BLaER1 treated with 17β-estradiol and CSF1 and Interleukin-3, amounts not matched to agents 10 nM and 100 nM (cell line): ENCODE measurements at regions not wholly inside any gene's neighbourhood (a gene's known extent, or its start where the extent isn't known, plus 50 kb on each side); places are given as distances from the start of the nearest gene placed in this dataset.

ENCODE experiments used
- H3K27ac ChIP-seq, 11 experiments: shearing (Covaris generic); formaldehyde crosslinking; 2 replicates each; pipeline ENCODE4 v1.8.1; 2022
- H3K27me3 ChIP-seq, 11 experiments: shearing (Covaris generic); formaldehyde crosslinking; 2 replicates each; pipeline ENCODE4 v1.8.1; 2022
- H3K36me3 ChIP-seq, 11 experiments: shearing (Covaris generic); formaldehyde crosslinking; 2 replicates each; pipeline ENCODE4 v1.8.1; 2022
- H3K4me1 ChIP-seq, 10 experiments: shearing (Covaris generic); formaldehyde crosslinking; 2 replicates each; pipeline ENCODE4 v1.8.1; 2022
- H3K4me2 ChIP-seq, 11 experiments: shearing (Covaris generic); formaldehyde crosslinking; 2 replicates each; pipeline ENCODE4 v1.8.1; 2022
- H3K4me3 ChIP-seq, 10 experiments: shearing (Covaris generic); formaldehyde crosslinking; 2 replicates each; pipeline ENCODE4 v1.8.1; 2022
- H3K9ac ChIP-seq, 11 experiments: shearing (Covaris generic); formaldehyde crosslinking; 2 replicates each; pipeline ENCODE4 v1.8.1; 2022
- H3K9me3 ChIP-seq, 11 experiments: shearing (Covaris generic); formaldehyde crosslinking; replicated peaks in 1 of 11; 2 replicates each; pipeline ENCODE4 v1.8.1; 2022
- H4K20me1 ChIP-seq, 11 experiments: shearing (Covaris generic); formaldehyde crosslinking; 2 replicates each; pipeline ENCODE4 v1.8.1; 2022
- Cebpa-rat ChIP-seq, 11 experiments: shearing (Covaris generic); IDR thresholded peaks; 2 replicates each; pipeline ENCODE4 v1.8.1; 2022

- TF ChIP-seq Cebpa-rat (IDR thresholded peaks at IDR 0.05): no peak
- no peak overlapping the region for H3K4me2 ChIP-seq
- no peaks in the 10 kb centered on the region for H3K27me3 ChIP-seq
- H3K4me3 ChIP-seq: no peak overlapping the region
- H3K4me1 ChIP-seq: peaks cover 0 to 13% (median 4%) of the 10 kb centered on the region in 10 experiments; a peak in 6 of 20 replicates
- peaks cover 0 to 16% (median 8%) of the 10 kb centered on the region in 11 experiments; a peak in 7 of 22 replicates for H3K9me3 ChIP-seq
- no peak overlapping the region for H3K27ac ChIP-seq
- H4K20me1 ChIP-seq: no peaks in the 10 kb centered on the region
- no peak overlapping the region for H3K9ac ChIP-seq
- H3K36me3 ChIP-seq: no peaks in the 10 kb centered on the region
Observed at GRCh38 chr4:19850909-19851308, 400.8 kb upstream of the SLIT2 start.

DNA sequence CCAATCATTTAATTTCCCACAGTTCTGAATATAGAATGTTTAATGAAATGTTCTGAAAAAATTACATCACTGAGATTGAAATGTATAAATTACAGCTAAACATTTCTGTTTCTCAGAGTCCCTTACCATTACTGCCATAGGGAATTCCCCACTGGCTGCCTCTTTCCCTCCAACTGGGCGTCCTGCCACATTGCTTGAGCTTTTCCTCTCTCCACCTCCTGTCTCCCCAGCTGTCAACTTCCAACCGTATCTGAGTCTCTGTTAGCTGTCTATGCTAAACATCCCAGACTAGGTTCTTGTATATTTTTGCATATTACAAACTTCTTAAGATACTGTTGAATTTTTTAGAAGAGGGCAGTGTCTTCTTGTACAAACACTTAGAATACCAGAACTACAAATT lies 407.3 kb upstream of the SLIT2 start:
- TF ChIP-seq Cebpa-rat (IDR thresholded peaks at IDR 0.05): no peak
- Histone ChIP-seq H3K36me3 (no peaks in the 10 kb centered on the region), H3K9ac (no peak overlapping the region)

GRCh38 chr4:19842471-19842870 lies 409.2 kb upstream of the SLIT2 start:
- Histone ChIP-seq H3K27ac (no peak overlapping the region), H3K9ac (no peak overlapping the region), H3K27me3 (no peaks in the 10 kb centered on the region), H4K20me1 (no peaks in the 10 kb centered on the region), H3K4me2 (no peak overlapping the region), H3K36me3 (no peaks in the 10 kb centered on the region), H3K9me3 (no peaks in the 10 kb centered on the region), H3K4me1 (no peaks in the 10 kb centered on the region), H3K4me3 (no peak overlapping the region)
- TF ChIP-seq Cebpa-rat (IDR thresholded peaks at IDR 0.05): no peak

More for the DNA sequence above, 407.3 kb upstream of the SLIT2 start:
- no peak overlapping the region for H3K27ac ChIP-seq
- H3K4me2 ChIP-seq: no peak overlapping the region
- no peaks in the 10 kb centered on the region for H3K27me3 ChIP-seq
- H3K4me1 ChIP-seq: no peaks in the 10 kb centered on the region
- H3K9me3 ChIP-seq: no peaks in the 10 kb centered on the region
- no peak overlapping the region for H3K4me3 ChIP-seq
- H4K20me1 ChIP-seq: no peaks in the 10 kb centered on the region

- no peak overlapping the region for H3K4me3 ChIP-seq
- H3K4me2 ChIP-seq: no peak overlapping the region
- no peak for TF ChIP-seq Cebpa-rat (IDR thresholded peaks at IDR 0.05)
- H4K20me1 ChIP-seq: no peaks in the 10 kb centered on the region
- peaks cover 0 to 6% (median 0%) of the 10 kb centered on the region in 11 experiments; a peak in 2 of 22 replicates for H3K9me3 ChIP-seq
- no peaks in the 10 kb centered on the region for H3K4me1 ChIP-seq
- no peaks in the 10 kb centered on the region for H3K27me3 ChIP-seq
- H3K36me3 ChIP-seq: no peaks in the 10 kb centered on the region
- no peak overlapping the region for H3K9ac ChIP-seq
- no peak overlapping the region for H3K27ac ChIP-seq
Observed at GRCh38 chr4:19838858-19839257, 412.8 kb upstream of the SLIT2 start.

DNA sequence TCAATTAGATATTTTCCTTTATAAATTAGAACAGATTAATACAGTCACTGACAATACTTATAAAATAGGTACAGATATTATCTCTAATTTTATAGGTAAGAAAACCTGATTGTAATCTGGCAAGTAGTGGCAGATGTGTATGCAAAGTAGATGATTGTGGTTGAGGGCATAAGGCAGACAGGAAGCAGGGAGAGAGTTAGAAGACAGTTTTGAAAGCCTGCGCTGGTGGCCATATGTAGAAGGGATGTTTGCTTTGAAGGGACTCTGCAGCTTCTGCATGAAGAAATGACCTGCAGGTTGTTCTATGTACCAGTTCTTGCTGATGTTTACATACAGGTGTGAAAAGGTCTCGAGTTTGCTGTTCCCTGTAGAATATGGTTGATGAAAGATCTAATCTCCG lies 416.3 kb upstream of the SLIT2 start:
- Histone ChIP-seq H3K4me3 (no peak overlapping the region), H4K20me1 (no peaks in the 10 kb centered on the region), H3K36me3 (no peaks in the 10 kb centered on the region), H3K4me1 (no peaks in the 10 kb centered on the region), H3K4me2 (no peak overlapping the region), H3K27me3 (no peaks in the 10 kb centered on the region), H3K9me3 (peaks cover 0 to 6% (median 0%) of the 10 kb centered on the region in 11 experiments; a peak in 2 of 22 replicates), H3K27ac (no peak overlapping the region), H3K9ac (no peak overlapping the region)
- no peak for TF ChIP-seq Cebpa-rat (IDR thresholded peaks at IDR 0.05)

DNA sequence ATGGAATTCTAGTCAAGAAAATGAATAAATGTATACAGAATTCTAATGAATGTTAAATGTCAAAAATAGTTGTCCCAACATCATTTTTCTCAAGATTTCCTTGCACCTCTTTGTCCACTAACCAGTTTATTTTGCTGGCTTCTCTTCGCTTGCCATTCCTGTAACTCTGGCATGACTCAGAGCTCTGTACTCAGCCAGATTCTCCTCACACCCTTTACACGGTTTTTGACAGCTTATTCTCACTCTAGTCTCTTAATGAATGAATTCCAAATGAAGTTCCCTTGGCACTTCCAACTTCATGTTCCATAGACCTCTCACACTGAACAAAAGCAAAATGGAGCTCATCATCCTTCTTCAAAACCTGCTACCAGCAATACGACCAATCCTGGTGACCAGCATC lies 419.3 kb upstream of the SLIT2 start:
- Histone ChIP-seq H3K4me2 (no peak overlapping the region), H3K27ac (no peak overlapping the region), H3K4me3 (no peak overlapping the region), H3K9me3 (peaks cover 0 to 6% (median 0%) of the 10 kb centered on the region in 11 experiments; a peak in 2 of 22 replicates), H3K9ac (no peak overlapping the region), H4K20me1 (no peaks in the 10 kb centered on the region), H3K27me3 (no peaks in the 10 kb centered on the region), H3K4me1 (peaks cover 0 to 9% (median 0%) of the 10 kb centered on the region in 10 experiments; a peak in 7 of 20 replicates), H3K36me3 (no peaks in the 10 kb centered on the region)
- no peak for TF ChIP-seq Cebpa-rat (IDR thresholded peaks at IDR 0.05)

DNA sequence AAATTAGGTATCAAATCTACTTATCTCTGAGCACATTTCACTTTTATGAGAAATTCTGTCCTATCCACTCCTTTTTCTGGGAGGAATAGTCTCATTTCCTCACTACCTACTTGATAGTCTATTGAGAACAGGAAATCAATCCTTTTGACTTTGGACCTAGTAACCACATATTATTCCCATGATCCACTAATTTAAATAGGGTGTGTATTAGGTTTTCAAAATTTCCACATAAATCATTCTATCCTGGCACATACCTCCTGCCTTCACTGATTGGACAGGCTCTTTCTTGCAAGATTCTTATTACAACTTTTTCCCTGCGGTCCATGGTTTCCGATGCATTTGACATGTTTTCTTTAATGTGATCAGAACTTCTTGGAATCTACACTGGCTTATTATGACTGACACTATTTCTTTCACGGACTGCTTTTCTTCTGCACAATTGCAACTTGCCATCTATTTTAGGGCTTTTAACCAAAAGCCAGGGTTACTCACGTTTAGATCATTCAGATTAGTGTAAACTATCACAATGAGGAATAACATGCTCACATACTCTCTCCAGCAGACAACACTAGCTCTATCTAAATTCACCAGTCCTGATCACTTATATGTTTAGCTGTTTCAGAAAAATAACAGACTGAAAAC lies 419.9 kb upstream of the SLIT2 start:
- H3K27me3 ChIP-seq: no peaks in the 10 kb centered on the region
- no peak for TF ChIP-seq Cebpa-rat (IDR thresholded peaks at IDR 0.05)
- H3K27ac ChIP-seq: no peak overlapping the region
- H3K4me3 ChIP-seq: no peak overlapping the region
- H3K4me1 ChIP-seq: peaks cover 0 to 9% (median 0%) of the 10 kb centered on the region in 10 experiments; a peak in 7 of 20 replicates
- peaks cover 0 to 6% (median 0%) of the 10 kb centered on the region in 11 experiments; a peak in 2 of 22 replicates for H3K9me3 ChIP-seq
- no peaks in the 10 kb centered on the region for H4K20me1 ChIP-seq
- H3K36me3 ChIP-seq: no peaks in the 10 kb centered on the region
- no peak overlapping the region for H3K4me2 ChIP-seq
- H3K9ac ChIP-seq: no peak overlapping the region

DNA sequence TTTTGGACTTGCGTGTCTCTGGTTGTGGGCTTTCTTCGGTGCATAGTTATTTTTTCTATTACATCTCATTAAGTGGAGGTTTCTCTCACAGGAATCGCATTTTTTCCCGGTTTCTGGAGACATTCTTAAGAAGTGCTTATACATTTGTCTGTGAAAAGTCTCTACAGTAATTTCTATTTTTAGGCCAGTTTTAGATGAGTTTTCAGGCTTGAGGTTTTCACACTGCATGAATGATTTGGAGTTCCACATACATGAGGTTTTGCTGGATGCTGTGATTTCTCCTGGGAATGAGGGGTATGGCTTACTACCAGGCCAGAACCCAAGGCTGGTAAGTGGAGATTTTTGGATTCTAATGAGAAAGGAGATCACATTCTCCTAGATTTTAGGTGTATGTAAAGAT lies 422.6 kb upstream of the SLIT2 start:
- Histone ChIP-seq H3K36me3 (no peaks in the 10 kb centered on the region), H3K4me1 (peaks cover 0 to 9% (median 0%) of the 10 kb centered on the region in 10 experiments; a peak in 7 of 20 replicates), H3K27me3 (no peaks in the 10 kb centered on the region), H3K4me3 (no peak overlapping the region), H3K9me3 (no peaks in the 10 kb centered on the region), H3K4me2 (peak overlapping the region in 3 of 11 experiments; percentile 21 to 46 (median 26); a peak in 4 of 22 replicates), H3K27ac (no peak overlapping the region), H3K9ac (no peak overlapping the region), H4K20me1 (no peaks in the 10 kb centered on the region)
- TF ChIP-seq Cebpa-rat (IDR thresholded peaks at IDR 0.05): no peak

- H3K9ac ChIP-seq: no peak overlapping the region
- no peak overlapping the region for H3K4me2 ChIP-seq
- no peaks in the 10 kb centered on the region for H3K36me3 ChIP-seq
- H3K4me1 ChIP-seq: peaks cover 0 to 3% (median 0%) of the 10 kb centered on the region in 10 experiments; a peak in 4 of 20 replicates
- TF ChIP-seq Cebpa-rat (IDR thresholded peaks at IDR 0.05): no peak
- no peaks in the 10 kb centered on the region for H3K9me3 ChIP-seq
- H4K20me1 ChIP-seq: no peaks in the 10 kb centered on the region
- no peak overlapping the region for H3K27ac ChIP-seq
- no peaks in the 10 kb centered on the region for H3K27me3 ChIP-seq
- no peak overlapping the region for H3K4me3 ChIP-seq
Observed at GRCh38 chr4:19823781-19824180, 427.9 kb upstream of the SLIT2 start.

DNA sequence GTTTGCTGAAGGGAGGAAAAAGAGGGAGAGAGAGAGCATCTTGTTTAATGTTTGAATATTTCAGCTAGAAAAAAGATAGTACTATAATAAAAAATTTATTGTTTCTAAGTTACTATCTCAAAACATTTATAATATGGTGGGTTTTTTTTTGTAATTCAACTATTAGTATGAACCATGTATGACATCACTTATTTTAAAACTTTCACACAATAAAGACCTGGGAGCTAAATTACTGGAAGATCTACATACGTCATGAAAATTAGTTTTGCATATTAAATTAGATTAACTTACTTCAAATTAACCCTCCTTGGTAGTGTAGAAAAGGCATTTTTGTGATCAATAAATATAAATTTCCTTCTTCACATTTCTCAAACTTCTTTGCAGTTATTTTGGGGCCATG lies 432.0 kb upstream of the SLIT2 start:
- H3K27ac ChIP-seq: no peak overlapping the region
- no peak overlapping the region for H3K9ac ChIP-seq
- TF ChIP-seq Cebpa-rat (IDR thresholded peaks at IDR 0.05): no peak
- no peak overlapping the region for H3K4me3 ChIP-seq
- H4K20me1 ChIP-seq: no peaks in the 10 kb centered on the region
- no peaks in the 10 kb centered on the region for H3K27me3 ChIP-seq
- no peaks in the 10 kb centered on the region; a peak in 1 of 22 replicates for H3K9me3 ChIP-seq
- H3K4me1 ChIP-seq: peaks cover 0 to 5% (median 0%) of the 10 kb centered on the region in 10 experiments; a peak in 1 of 20 replicates
- H3K36me3 ChIP-seq: no peaks in the 10 kb centered on the region
- no peak overlapping the region for H3K4me2 ChIP-seq
